Progenitor cell of endocrine pancreas (in vitro differentiated cells): ENCODE measurements at regions not wholly inside any gene's neighbourhood (a gene's known extent, or its start where the extent isn't known, plus 50 kb on each side); places are given as distances from the start of the nearest gene placed in this dataset.

ENCODE experiments used
- DNase-seq: peaks from one replicate; pipeline ENCODE4 v3.0.0; 2021; ENCODE audit warnings: low spot score; ENCODE audit not compliant: unreplicated experiment
- H3K27ac Mint-ChIP-seq: 2 replicates; pipeline ENCODE4 v1.8.0; 2021; ENCODE audit warnings: mild to moderate bottlenecking, moderate library complexity, mixed read lengths
- H3K27me3 Mint-ChIP-seq: 2 replicates; pipeline ENCODE4 v1.8.0; 2021; ENCODE audit warnings: mixed read lengths
- H3K36me3 Mint-ChIP-seq: 2 replicates; pipeline ENCODE4 v1.8.0; 2022; ENCODE audit warnings: mixed read lengths; ENCODE audit not compliant: insufficient read depth
- H3K4me1 Mint-ChIP-seq: 2 replicates; pipeline ENCODE4 v1.8.0; 2021; ENCODE audit warnings: low read depth, mixed read lengths
- H3K4me3 Mint-ChIP-seq: 2 replicates; pipeline ENCODE4 v1.8.0; 2021; ENCODE audit warnings: low read depth, mild to moderate bottlenecking, moderate library complexity, mixed read lengths
- H3K9me3 Mint-ChIP-seq: 2 replicates; pipeline ENCODE4 v1.8.0; 2021; ENCODE audit warnings: low read depth, mixed read lengths
- TF ChIP-seq, protein P1 (sequence below): fragments of 200-600 bp; sonication (generic); IDR thresholded peaks from one replicate; pipeline ENCODE4 v1.5.0; 2021; ENCODE audit warnings: antibody characterized with exemption, mild to moderate bottlenecking; ENCODE audit not compliant: unreplicated experiment

DNA sequence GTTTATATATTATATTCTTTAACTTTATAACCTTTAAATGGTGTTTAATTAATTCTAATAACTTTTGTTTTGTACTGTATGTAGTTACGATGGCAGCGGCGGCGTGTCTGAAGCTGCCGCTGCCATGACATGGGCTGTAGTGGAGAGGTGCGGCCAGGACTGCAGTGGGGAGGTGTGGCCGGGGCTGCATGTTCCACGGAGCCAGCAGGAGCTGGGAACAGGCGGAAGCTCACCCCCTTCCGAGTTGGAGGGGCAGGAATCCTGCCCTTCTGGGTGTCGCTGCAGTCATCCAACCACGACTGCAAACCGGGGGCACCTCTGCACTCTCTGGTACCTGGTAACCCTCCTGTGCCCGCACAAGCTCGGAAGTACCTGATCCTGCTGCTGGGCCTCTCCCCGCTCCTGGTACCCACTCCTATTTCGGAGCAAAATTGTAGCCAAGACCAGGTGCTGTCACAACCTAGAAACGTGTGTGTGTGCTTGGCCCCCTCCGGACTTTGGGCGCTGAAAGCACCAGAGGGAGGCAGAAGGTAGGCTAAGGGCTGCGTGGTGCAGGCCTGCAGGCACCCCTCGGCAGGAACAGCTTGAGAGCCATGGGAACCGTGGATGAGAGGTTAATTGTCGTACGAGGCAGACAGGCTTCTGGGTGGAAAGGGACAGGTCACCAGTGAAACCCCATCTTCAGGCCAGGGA, 1329.7 kb upstream of the SLC39A10 start:
- no peaks in the 10 kb centered on the region for H3K36me3 Mint-ChIP-seq
- no peaks in the 10 kb centered on the region for H3K9me3 Mint-ChIP-seq
- H3K27me3 Mint-ChIP-seq = no peaks in the 10 kb centered on the region
- TF ChIP-seq, protein P1, sequence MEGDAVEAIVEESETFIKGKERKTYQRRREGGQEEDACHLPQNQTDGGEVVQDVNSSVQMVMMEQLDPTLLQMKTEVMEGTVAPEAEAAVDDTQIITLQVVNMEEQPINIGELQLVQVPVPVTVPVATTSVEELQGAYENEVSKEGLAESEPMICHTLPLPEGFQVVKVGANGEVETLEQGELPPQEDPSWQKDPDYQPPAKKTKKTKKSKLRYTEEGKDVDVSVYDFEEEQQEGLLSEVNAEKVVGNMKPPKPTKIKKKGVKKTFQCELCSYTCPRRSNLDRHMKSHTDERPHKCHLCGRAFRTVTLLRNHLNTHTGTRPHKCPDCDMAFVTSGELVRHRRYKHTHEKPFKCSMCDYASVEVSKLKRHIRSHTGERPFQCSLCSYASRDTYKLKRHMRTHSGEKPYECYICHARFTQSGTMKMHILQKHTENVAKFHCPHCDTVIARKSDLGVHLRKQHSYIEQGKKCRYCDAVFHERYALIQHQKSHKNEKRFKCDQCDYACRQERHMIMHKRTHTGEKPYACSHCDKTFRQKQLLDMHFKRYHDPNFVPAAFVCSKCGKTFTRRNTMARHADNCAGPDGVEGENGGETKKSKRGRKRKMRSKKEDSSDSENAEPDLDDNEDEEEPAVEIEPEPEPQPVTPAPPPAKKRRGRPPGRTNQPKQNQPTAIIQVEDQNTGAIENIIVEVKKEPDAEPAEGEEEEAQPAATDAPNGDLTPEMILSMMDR = no peak
- H3K4me3 Mint-ChIP-seq = no peak overlapping the region
- no peak for DNase-seq
- H3K4me1 Mint-ChIP-seq = no peaks in the 10 kb centered on the region
- no peak overlapping the region for H3K27ac Mint-ChIP-seq

DNA sequence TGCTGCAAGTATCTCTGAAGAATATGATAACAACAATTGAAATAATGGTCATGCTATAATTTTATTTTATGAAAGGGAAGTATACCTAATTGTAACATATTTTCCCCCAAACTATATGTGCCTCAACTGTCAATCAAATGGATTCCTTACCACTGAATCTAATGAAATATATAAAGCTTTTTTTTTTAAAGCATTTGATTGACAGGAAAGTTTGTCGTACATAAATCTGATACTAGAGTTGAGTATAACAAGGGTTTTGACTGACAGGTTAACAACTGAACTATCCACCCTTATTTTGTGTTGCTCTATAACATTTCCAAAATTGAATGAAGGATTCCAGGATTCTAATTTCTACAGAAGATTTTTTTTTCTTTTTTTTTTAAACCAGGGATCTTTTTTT, 1333.3 kb upstream of the SLC39A10 start:
- TF ChIP-seq, protein P1 = no peak
- H3K4me3 Mint-ChIP-seq = no peak overlapping the region
- H3K4me1 Mint-ChIP-seq = no peaks in the 10 kb centered on the region

DNA sequence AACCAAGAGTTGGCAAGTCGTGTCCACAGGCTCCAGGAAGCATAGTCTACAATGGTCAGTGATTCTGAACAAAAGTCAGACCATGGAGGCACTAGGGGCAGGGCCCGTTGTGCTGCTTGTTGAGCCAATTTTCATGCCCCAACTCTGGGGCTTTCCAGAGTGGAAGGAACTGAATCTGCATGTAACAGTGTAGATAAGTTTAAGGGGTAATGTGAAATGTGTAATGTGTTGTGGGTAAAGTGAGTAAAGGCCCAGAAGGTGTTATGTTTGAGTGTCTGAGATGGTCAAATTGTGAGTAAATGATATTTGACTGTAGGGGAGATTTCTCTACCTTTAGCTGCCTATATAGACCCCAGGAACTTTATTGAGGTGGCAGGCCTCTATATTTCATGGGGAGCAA, 1336.5 kb upstream of the SLC39A10 start:
- Mint-ChIP-seq H3K9me3 (no peaks in the 10 kb centered on the region), H3K36me3 (no peaks in the 10 kb centered on the region), H3K4me1 (no peaks in the 10 kb centered on the region), H3K27ac (no peak overlapping the region), H3K4me3 (no peak overlapping the region), H3K27me3 (no peaks in the 10 kb centered on the region)
- no peak for DNase-seq
- TF ChIP-seq, protein P1 = no peak

More for the DNA sequence above, 1333.3 kb upstream of the SLC39A10 start:
- H3K36me3 Mint-ChIP-seq = no peaks in the 10 kb centered on the region
- no peak for DNase-seq
- no peak overlapping the region for H3K27ac Mint-ChIP-seq
- H3K27me3 Mint-ChIP-seq = no peaks in the 10 kb centered on the region
- H3K9me3 Mint-ChIP-seq = no peaks in the 10 kb centered on the region

DNA sequence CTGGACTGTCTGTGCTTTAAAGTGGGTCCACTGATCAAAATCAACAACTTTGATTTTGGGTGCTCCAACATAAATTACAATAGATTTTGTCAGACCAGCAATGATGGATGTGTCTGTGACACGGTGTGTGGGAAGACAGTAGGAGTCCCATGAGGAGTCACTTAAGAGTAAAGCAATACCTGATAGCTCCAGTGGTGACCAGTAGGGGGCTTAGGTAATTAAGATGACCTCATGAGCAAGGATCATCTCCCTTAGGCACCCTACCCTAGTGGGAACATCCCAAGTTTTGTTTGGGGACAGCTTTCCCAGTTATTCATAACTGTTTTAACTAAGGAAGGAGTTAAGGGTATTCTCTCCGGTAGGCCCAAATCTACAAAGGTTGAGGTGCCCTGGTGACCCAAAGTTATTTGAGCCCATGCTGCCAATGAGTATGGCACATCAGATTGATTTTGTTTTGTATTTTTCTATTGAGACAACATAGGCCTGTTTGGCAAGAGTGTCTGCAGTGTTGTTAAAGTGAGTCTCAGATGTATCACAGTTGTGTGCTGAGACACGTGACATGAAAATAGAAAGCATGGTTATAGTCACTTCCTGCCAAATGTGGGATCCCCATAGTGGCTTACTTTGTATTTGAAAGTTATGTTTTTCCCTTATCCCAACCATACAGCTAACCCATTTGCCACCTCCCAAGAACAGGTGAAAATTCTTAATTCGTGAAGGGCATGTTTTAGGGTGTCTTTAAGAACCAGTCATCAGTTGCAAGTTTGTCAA, 1337.6 kb upstream of the SLC39A10 start:
- H3K9me3 Mint-ChIP-seq = no peaks in the 10 kb centered on the region
- no peak overlapping the region for H3K27ac Mint-ChIP-seq
- no peaks in the 10 kb centered on the region for H3K4me1 Mint-ChIP-seq
- no peak for DNase-seq
- H3K27me3 Mint-ChIP-seq = no peaks in the 10 kb centered on the region
- H3K36me3 Mint-ChIP-seq = no peaks in the 10 kb centered on the region
- TF ChIP-seq, protein P1 = peak; percentile 22
- H3K4me3 Mint-ChIP-seq = no peak overlapping the region

DNA sequence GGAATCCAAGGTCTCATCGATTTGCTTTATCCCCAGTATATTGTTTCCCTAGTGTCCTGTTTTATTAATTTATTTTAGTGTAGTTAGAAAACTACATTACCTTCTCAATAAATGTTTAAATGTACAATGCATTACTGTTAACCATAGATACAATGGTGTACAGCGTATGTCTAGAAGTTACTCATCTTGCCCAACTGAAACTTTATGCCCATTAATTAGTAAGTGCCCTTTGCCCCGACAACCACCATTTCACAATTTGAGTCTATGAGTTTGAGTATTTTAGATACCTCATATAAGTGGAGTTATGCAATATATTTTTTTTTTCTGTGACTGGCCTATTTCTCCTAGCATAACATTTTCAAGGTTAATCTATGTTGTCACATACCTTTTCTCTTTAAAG, 1343.0 kb upstream of the SLC39A10 start:
- Mint-ChIP-seq H3K27me3 (no peaks in the 10 kb centered on the region), H3K9me3 (no peaks in the 10 kb centered on the region), H3K36me3 (no peaks in the 10 kb centered on the region), H3K27ac (no peak overlapping the region), H3K4me1 (no peaks in the 10 kb centered on the region), H3K4me3 (no peak overlapping the region)
- TF ChIP-seq, protein P1 = no peak
- no peak for DNase-seq
